ENCODE measurements at regions not wholly inside any gene's neighbourhood (a gene's known extent, or its start where the extent isn't known, plus 50 kb on each side); places are given as distances from the start of the nearest gene placed in this dataset.

DNA sequence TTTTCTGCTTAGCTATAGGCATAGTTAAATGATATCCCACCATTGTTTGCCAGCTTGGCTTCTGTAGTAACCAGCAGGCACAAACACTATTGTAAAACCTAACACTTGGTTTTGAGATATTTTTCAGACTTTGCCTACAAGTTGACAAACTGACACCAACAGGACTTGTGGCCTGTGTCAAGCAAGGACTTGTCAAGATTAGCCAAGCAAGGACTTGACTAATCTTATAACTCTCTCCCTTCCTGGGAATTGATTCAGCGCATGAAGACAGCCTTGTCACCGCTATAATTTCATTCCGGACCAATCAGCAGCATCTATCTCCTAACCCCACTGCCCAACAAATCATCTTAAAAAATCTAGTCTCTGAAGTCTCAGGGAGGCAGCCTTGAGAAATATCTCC lies 72.7 kb upstream of the SLITRK1 start:
- no peak for FAIRE-seq
- DNase-seq (ENCODE audit: insufficient read length, low spot score): no peak

DNA sequence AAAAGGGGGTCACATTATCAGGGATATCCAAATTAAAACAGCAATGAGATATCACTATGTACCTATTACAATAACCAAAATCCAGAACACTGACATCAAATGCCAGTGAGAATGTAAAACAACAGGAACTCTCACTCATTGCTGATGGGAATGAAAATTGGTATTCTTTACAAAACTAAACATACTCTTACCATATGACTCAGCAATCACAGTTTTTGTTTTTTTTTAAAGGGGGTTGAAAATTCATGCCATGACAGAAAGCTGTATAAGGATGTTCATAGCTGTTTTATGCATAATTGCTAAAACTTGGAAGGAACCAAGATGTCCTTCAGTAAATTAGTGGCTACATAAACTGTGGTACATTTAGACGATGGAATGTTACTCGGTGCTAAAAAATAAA lies 71.6 kb upstream of the SLITRK1 start:
- no peak for FAIRE-seq
- DNase-seq (ENCODE audit: insufficient read length, low spot score): no peak

DNA sequence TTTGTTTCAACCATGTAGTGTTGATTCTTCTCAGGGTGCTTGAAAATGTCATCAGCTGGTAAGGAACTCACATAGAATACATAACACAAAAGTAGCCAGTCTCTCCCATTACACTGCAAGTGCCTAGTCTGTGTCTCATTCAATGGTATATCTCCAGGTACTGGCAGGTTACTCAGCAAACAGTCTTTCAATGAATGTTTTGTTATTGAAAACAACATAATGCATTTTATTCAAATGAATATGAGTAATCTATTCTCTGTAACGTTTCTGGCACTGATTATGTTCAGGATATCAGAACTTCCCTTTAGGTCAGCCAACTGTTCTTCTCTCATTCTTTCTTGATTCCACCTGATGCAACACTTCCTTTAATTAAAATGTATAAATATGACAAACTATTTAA lies 68.0 kb upstream of the SLITRK1 start:
- no peak for DNase-seq (ENCODE audit: insufficient read length, low spot score)
- no peak for FAIRE-seq

DNA sequence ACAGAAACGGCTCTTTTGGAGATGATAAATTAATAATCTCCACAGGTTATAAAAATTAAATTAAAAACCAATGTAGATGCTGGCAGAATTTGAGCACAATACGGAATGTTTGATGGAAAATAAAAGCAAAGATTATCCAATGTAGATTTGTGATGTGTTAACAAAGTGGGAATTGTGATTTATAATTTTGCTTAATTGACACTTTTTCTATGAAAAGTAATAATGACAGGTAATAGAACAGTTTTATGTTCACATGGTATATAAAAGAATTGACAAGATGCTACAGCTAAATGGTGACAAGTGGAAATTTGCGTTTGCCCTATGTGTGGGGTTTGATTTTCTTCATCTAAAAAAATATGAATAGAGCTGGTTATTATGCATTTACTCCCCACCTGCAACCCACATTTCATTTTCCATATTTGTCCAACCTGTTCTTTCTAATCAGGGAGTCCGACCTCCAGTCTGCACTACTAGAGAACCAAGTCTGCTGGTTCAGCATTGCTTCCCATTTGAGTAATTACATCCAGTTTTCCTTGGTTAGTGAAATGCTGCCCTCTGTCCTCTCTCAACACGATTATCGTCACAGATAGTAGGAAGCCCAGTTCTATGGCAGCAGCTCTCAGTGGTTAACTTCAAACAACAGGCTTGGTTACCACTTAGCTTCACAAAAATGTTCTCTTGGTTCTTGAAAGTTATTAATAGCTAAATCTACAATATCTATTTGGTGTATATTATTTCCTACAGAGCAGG lies 61.4 kb upstream of the SLITRK1 start:
- FAIRE-seq (no peak), DNase-seq (ENCODE audit: insufficient read length, low spot score) (no peak)

DNA sequence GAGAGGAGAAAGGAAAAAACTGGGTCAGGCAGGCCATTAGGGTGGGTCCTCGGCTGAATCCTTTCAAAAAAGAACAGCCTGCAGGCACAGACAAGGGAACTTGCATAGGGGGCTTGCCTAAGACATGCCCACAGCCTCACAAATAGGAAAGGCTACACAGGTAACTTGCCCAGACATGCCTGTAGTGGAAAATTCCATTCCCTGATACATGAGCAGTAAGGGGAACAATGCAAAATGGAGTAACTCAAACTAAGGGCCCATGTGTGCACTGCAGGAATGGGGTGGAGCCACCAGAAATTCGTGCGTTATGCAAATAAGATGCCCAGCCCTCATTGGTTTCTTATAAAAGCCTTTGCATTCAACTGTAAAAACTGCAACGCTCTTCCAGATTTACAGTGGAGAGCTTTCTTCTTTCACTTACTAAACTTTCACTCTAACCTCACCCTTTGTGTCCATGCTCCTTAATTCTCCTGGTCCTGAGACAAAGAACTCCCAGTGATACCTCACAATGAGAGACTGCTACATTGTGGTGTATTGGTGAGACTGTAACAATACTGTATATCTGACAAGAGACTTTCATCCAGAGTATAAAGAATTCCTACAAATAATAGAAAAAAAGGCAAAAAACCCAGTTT lies 59.5 kb upstream of the SLITRK1 start:
- DNase-seq (ENCODE audit: insufficient read length, low spot score) (no peak), FAIRE-seq (no peak)

DNA sequence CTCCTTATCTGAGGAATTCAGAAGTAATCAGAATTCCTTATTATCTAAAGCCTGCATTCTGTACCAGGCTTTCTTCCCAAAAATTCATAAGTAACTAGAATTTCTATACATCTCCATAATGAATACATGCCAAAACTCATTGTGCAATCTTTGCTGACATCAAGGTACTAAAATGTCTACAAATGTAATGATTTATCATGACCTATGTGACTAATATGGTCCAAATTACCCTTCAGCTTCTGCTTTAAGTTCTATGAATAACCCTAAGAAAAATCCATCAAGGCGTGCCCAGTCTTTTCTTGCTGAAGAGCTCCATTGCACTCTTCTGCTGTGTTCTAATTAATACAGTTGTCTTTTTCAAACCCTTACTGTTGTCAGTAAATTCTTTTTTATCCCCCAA lies 58.5 kb upstream of the SLITRK1 start:
- FAIRE-seq: no peak
- no peak for DNase-seq (ENCODE audit: insufficient read length, low spot score)

DNA sequence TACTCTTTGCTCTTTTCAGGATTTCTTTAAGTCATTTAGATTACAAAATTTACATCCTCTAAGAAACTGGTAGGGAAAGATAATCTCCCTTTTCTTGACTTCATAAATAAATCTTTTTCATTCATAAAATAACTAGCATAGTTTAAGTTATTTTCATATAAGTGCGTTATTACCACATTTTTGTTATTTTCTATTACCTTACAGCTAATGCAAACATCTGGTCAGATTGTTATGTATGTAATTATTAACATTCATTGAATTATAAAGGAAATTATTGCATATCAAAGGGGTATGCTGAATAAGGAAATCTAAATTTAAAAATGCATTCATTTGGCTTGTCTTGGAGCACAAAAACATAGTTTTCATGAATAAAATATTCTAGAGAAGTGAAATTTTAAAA lies 55.3 kb upstream of the SLITRK1 start:
- FAIRE-seq: no peak
- DNase-seq (ENCODE audit: insufficient read length, low spot score): no peak

DNA sequence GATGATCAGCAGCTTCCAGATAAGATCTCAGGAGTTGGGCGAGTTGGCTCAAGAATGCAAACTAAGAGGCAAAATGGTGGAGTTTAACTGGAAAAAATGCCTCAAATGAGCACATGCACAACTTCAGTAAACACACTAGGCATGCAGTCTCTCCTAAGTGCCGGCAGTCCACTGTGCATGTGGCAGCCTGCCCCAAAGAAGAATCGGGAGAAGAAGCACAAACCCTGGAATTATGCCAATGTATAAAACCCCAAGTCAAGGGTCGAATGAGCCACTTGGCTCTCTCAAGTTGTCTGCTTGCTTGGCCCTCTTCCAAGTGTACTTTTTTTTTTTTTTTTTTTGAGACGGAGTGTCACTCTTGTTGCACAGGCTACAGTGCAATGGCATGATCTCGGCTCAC lies 53.3 kb upstream of the SLITRK1 start:
- no peak for DNase-seq (ENCODE audit: insufficient read length, low spot score)
- no peak for FAIRE-seq
